Keratinocyte (primary cell): ENCODE measurements at regions not wholly inside any gene's neighbourhood (a gene's known extent, or its start where the extent isn't known, plus 50 kb on each side); places are given as distances from the start of the nearest gene placed in this dataset.

ENCODE experiments used
- DNase-seq: peaks from one replicate; pipeline ENCODE4 v3.0.0-alpha.2; 2011; ENCODE audit warnings: low read depth, missing footprints, low spot score
- FAIRE-seq: peaks from 2 replicates; lab custom pipeline; 2011; peaks lifted over from hg19 to GRCh38; lab: Jason Lieb, UNC
- H2AFZ ChIP-seq: 2 replicates; pipeline ENCODE4 v1.6.0; 2012; ENCODE audit warnings: low read length, control low read depth, inconsistent platforms; ENCODE audit not compliant: control insufficient read depth
- H3K27ac ChIP-seq: 2 replicates; pipeline ENCODE4 v1.5.1; 2011; ENCODE audit warnings: low read length; ENCODE audit not compliant: control insufficient read depth, insufficient read depth
- H3K27me3 ChIP-seq: 3 replicates; pipeline ENCODE4 v1.6.0; 2011; ENCODE audit warnings: low read length; ENCODE audit not compliant: control insufficient read depth, insufficient read depth; ENCODE audit errors: extremely low read depth
- H3K36me3 ChIP-seq, 2 experiments: 2 replicates in 1 of 2; 3 replicates in 1 of 2; pipeline ENCODE4 v1.5.1; 2011; ENCODE audit warnings: low read length in 2 of 2, mild to moderate bottlenecking in 1 of 2; ENCODE audit not compliant: control insufficient read depth in 2 of 2, insufficient read depth in 2 of 2; ENCODE audit errors: extremely low read depth in 1 of 2
- H3K4me1 ChIP-seq: 3 replicates; pipeline ENCODE4 v1.5.1; 2011; ENCODE audit warnings: low read length; ENCODE audit not compliant: control insufficient read depth, insufficient read depth; ENCODE audit errors: extremely low read depth
- H3K4me2 ChIP-seq: 3 replicates; pipeline ENCODE4 v1.6.0; 2011; ENCODE audit warnings: low read depth, low read length; ENCODE audit not compliant: control insufficient read depth, insufficient read depth; ENCODE audit errors: extremely low read depth
- H3K4me3 ChIP-seq, 3 experiments: fragments of 200-600 bp in 1 of 3; sonication (generic) in 1 of 3; 2 replicates in 2 of 3; 3 replicates in 1 of 3; pipeline ENCODE4 v1.5.1; 2011 to 2016; ENCODE audit warnings: low read length in 3 of 3, mild to moderate bottlenecking in 3 of 3, control low read depth in 2 of 3, inconsistent platforms in 1 of 3, low read depth in 1 of 3, mixed read lengths in 1 of 3, mixed run types in 1 of 3, moderate library complexity in 1 of 3; ENCODE audit not compliant: control insufficient read depth in 2 of 3, insufficient read depth in 2 of 3; ENCODE audit errors: extremely low read depth in 1 of 3
- H3K79me2 ChIP-seq: 2 replicates; pipeline ENCODE4 v1.6.0; 2012; ENCODE audit warnings: low read length; ENCODE audit not compliant: control insufficient read depth, insufficient read depth
- H3K9ac ChIP-seq: 3 replicates; pipeline ENCODE4 v1.6.0; 2011; ENCODE audit warnings: low read length; ENCODE audit not compliant: control insufficient read depth, insufficient read depth; ENCODE audit errors: extremely low read depth
- H3K9me1 ChIP-seq: 3 replicates; pipeline ENCODE4 v1.6.0; 2011; ENCODE audit warnings: low read length; ENCODE audit not compliant: control insufficient read depth, insufficient read depth; ENCODE audit errors: extremely low read depth
- H3K9me3 ChIP-seq: 2 replicates; pipeline ENCODE4 v1.5.1; 2012; ENCODE audit warnings: low read depth, low read length; ENCODE audit not compliant: control insufficient read depth
- H4K20me1 ChIP-seq: 3 replicates; pipeline ENCODE4 v1.6.0; 2011; ENCODE audit warnings: low read length; ENCODE audit not compliant: control insufficient read depth, insufficient read depth; ENCODE audit errors: extremely low read depth
- CTCF ChIP-seq, 3 experiments: IDR thresholded peaks in 1 of 3; conservative IDR thresholded peaks in 1 of 3; optimal IDR thresholded peaks in 1 of 3; 2 replicates in 2 of 3; 3 replicates in 1 of 3; pipeline versions ENCODE3 to v1.5.1; 2011; ENCODE audit warnings: low read length in 3 of 3, mild to moderate bottlenecking in 3 of 3, moderate library complexity in 2 of 3, control low read depth in 1 of 3, inconsistent platforms in 1 of 3; ENCODE audit not compliant: insufficient read depth in 2 of 3; ENCODE audit errors: extremely low read depth in 1 of 3
- EZH2 ChIP-seq: IDR thresholded peaks from one replicate; pipeline ENCODE4 v1.6.1; 2012; ENCODE audit warnings: inconsistent platforms, mild to moderate bottlenecking, low read length, moderate library complexity
- dilution Hi-C: fragments of 300-500 bp; cut with MboI; formaldehyde crosslinking; loops from one replicate; pipeline ENCODE4 v1.7.0; 2020; ENCODE audit warnings: low sequenced_read_pairs; ENCODE audit not compliant: extremely low pct_ligation_motif_present

GRCh38 chr12:59004456-59004855, 84.2 kb upstream of the LRIG3 start:
- H3K9ac ChIP-seq: no peak overlapping the region
- no peaks in the 10 kb centered on the region for H3K27me3 ChIP-seq
- no peaks in the 10 kb centered on the region for H3K9me1 ChIP-seq
- no peak overlapping the region for H2AFZ ChIP-seq
- H3K79me2 ChIP-seq: no peaks in the 10 kb centered on the region
- no peaks in the 10 kb centered on the region for H3K36me3 ChIP-seq
- H3K27ac ChIP-seq: no peak overlapping the region
- no peaks in the 10 kb centered on the region for H4K20me1 ChIP-seq
- no peaks in the 10 kb centered on the region for H3K9me3 ChIP-seq
- FAIRE-seq (no peak), DNase-seq (no peak)
- H3K4me2 ChIP-seq: no peak overlapping the region
- H3K4me1 ChIP-seq: no peaks in the 10 kb centered on the region
- dilution Hi-C loops: no loop called here
- TF ChIP-seq CTCF (optimal IDR thresholded peaks at IDR 0.05 in 1 of 3, IDR thresholded peaks at IDR 0.05 in 1 of 3, conservative IDR thresholded peaks at IDR 0.05 in 1 of 3; ENCODE audit: extremely low read depth in 1 of 3, insufficient read depth in 2 of 3, low read length in 3 of 3) (no peak), EZH2 (no peak)
- H3K4me3 ChIP-seq: no peak overlapping the region

GRCh38 chr12:58995666-58996363, 75.5 kb upstream of the LRIG3 start:
- no peak for FAIRE-seq
- no peaks in the 10 kb centered on the region for H3K79me2 ChIP-seq

More at GRCh38 chr12:58995666-58996363, 75.5 kb upstream of the LRIG3 start:
- Histone ChIP-seq H3K9ac (no peak overlapping the region), H3K27me3 (no peaks in the 10 kb centered on the region), H3K27ac (no peak overlapping the region), H4K20me1 (no peaks in the 10 kb centered on the region), H3K36me3 (no peaks in the 10 kb centered on the region), H2AFZ (no peak overlapping the region), H3K9me3 (no peaks in the 10 kb centered on the region), H3K9me1 (no peaks in the 10 kb centered on the region), H3K4me1 (no peaks in the 10 kb centered on the region), H3K4me3 (no peak overlapping the region), H3K4me2 (no peak overlapping the region)
- DNase-seq: no peak
- TF ChIP-seq CTCF (optimal IDR thresholded peaks at IDR 0.05 in 1 of 3, IDR thresholded peaks at IDR 0.05 in 1 of 3, conservative IDR thresholded peaks at IDR 0.05 in 1 of 3; ENCODE audit: extremely low read depth in 1 of 3, insufficient read depth in 2 of 3, low read length in 3 of 3) (no peak), EZH2 (no peak)
- dilution Hi-C loops: no loop called here
